Fibroblast of mammary gland (primary cell): ENCODE measurements at regions not wholly inside any gene's neighbourhood (a gene's known extent, or its start where the extent isn't known, plus 50 kb on each side); places are given as distances from the start of the nearest gene placed in this dataset.

ENCODE experiments used
- DNase-seq: peaks from one replicate; pipeline ENCODE4 v3.0.0-alpha.2; 2010; ENCODE audit warnings: low read depth
- H3K4me3 ChIP-seq: 2 replicates; pipeline ENCODE4 v1.5.1; 2011; ENCODE audit warnings: low read depth, mild to moderate bottlenecking, low read length, moderate library complexity; ENCODE audit not compliant: control insufficient read depth
- CTCF ChIP-seq: conservative IDR thresholded peaks from 2 replicates; pipeline ENCODE4 v1.5.1; 2011; ENCODE audit warnings: low read depth, low read length, inconsistent platforms; ENCODE audit not compliant: control insufficient read depth, insufficient read depth

- TF ChIP-seq CTCF, result no peak
- DNase-seq, result no peak
- no peak overlapping the region for H3K4me3 ChIP-seq
Measured at GRCh38 chr16:11440657-11441012, 95.4 kb downstream of the RMI2 start.

- DNase-seq, result no peak
- H3K4me3 ChIP-seq, result no peak overlapping the region
- TF ChIP-seq CTCF, result no peak
Measured at GRCh38 chr16:11445486-11445885, 100.2 kb downstream of the RMI2 start.

GRCh38 chr16:11446566-11447119 is 101.4 kb downstream of the RMI2 start:
- DNase-seq, result no peak
- H3K4me3 ChIP-seq, result no peak overlapping the region
- no peak for TF ChIP-seq CTCF

GRCh38 chr16:11447272-11447671 is 102.0 kb downstream of the RMI2 start:
- no peak for TF ChIP-seq CTCF
- no peak for DNase-seq
- no peak overlapping the region for H3K4me3 ChIP-seq

- no peak for TF ChIP-seq CTCF
- DNase-seq, result no peak
Measured at GRCh38 chr16:11447836-11448235, 102.6 kb downstream of the RMI2 start.

GRCh38 chr16:11448796-11449416 is 103.6 kb downstream of the RMI2 start:
- DNase-seq, result no peak
- TF ChIP-seq CTCF, result no peak
- no peak overlapping the region for H3K4me3 ChIP-seq

More at GRCh38 chr16:11447836-11448235, 102.6 kb downstream of the RMI2 start:
- no peak overlapping the region for H3K4me3 ChIP-seq
